Right kidney (tissue), 1 donor: ENCODE measurements at regions not wholly inside any gene's neighbourhood (a gene's known extent, or its start where the extent isn't known, plus 50 kb on each side); places are given as distances from the start of the nearest gene placed in this dataset.

Experiments
- DNase-seq: peaks from one replicate; pipeline ENCODE4 v3.0.0-alpha.2; 2016

GRCh38 chr5:109945097-109945678, 255.5 kb downstream of the MAN2A1 start:
- no peak for DNase-seq

- no peak for DNase-seq
Measured at GRCh38 chr5:109945723-109946480, 256.2 kb downstream of the MAN2A1 start.

- DNase-seq, result no peak
Measured at GRCh38 chr5:109946610-109947009, 256.9 kb downstream of the MAN2A1 start.

- DNase-seq, result no peak
Measured at GRCh38 chr5:109947667-109948066, 257.9 kb downstream of the MAN2A1 start.

GRCh38 chr5:109950634-109951033, 260.9 kb downstream of the MAN2A1 start:
- DNase-seq, result no peak

GRCh38 chr5:109951348-109951747, 261.6 kb downstream of the MAN2A1 start:
- no peak for DNase-seq

GRCh38 chr5:109951758-109952157, 262.0 kb downstream of the MAN2A1 start:
- DNase-seq, result no peak

GRCh38 chr5:109953761-109954160, 264.0 kb downstream of the MAN2A1 start:
- DNase-seq, result no peak

GRCh38 chr5:109956884-109957283, 267.2 kb downstream of the MAN2A1 start:
- no peak for DNase-seq

GRCh38 chr5:109958082-109958481, 268.4 kb downstream of the MAN2A1 start:
- DNase-seq, result no peak

- no peak for DNase-seq
Measured at GRCh38 chr5:109959652-109960051, 269.9 kb downstream of the MAN2A1 start.

- no peak for DNase-seq
Measured at GRCh38 chr5:109961751-109962150, 272.0 kb downstream of the MAN2A1 start.

GRCh38 chr5:109962882-109963603, 273.3 kb downstream of the MAN2A1 start:
- DNase-seq, result no peak

- DNase-seq, result no peak
Measured at GRCh38 chr5:109964136-109964535, 274.4 kb downstream of the MAN2A1 start.

- DNase-seq, result no peak
Measured at GRCh38 chr5:109965634-109966033, 275.9 kb downstream of the MAN2A1 start.

GRCh38 chr5:109971968-109972367, 282.2 kb downstream of the MAN2A1 start:
- no peak for DNase-seq

GRCh38 chr5:109981979-109982378, 292.3 kb downstream of the MAN2A1 start:
- no peak for DNase-seq

GRCh38 chr5:109982966-109983534, 293.3 kb downstream of the MAN2A1 start:
- no peak for DNase-seq

GRCh38 chr5:109986726-109987125, 297.0 kb downstream of the MAN2A1 start:
- DNase-seq, result no peak

GRCh38 chr5:109987355-109987754, 297.6 kb downstream of the MAN2A1 start:
- DNase-seq, result no peak

GRCh38 chr5:109987970-109988369, 298.2 kb downstream of the MAN2A1 start:
- DNase-seq, result no peak

- DNase-seq, result no peak
Measured at GRCh38 chr5:109989161-109989560, 299.4 kb downstream of the MAN2A1 start.
